CD4-positive, alpha-beta T cell (primary cell): ENCODE measurements at regions not wholly inside any gene's neighbourhood (a gene's known extent, or its start where the extent isn't known, plus 50 kb on each side); places are given as distances from the start of the nearest gene placed in this dataset.

Experiments
- ATAC-seq: fragments of 200-7000 bp; cut with Tn5 transposase; one replicate; pipeline ENCODE4 v1.10.0; 2022; ENCODE audit warnings: mild to moderate bottlenecking; ENCODE audit not compliant: poor library complexity
- CTCF ChIA-PET: fragments of 350-600 bp; sonication (Branson Sonifier 250); formaldehyde crosslinking; loops from one replicate; lab custom pipeline; 2021; ENCODE audit warnings: antibody characterized with exemption, inconsistent platforms; lab: Charles Lee
- POLR2A ChIA-PET: fragments of 350-600 bp; sonication (Branson Sonifier 250); formaldehyde crosslinking; loops from one replicate; lab custom pipeline; 2021; ENCODE audit warnings: antibody characterized with exemption, inconsistent platforms; lab: Charles Lee
- DNase-seq, 14 experiments: peaks; one replicate each; pipeline ENCODE4 v3.0.0-alpha.2; 2013 to 2020; ENCODE audit warnings: mixed read lengths in 2 of 14
- H3K27ac ChIP-seq, 2 donors: one replicate each; pipeline versions ENCODE4 v1.5.1 to v1.7.0; 2013; ENCODE audit warnings: low read length in 2 of 2, low read depth in 1 of 2, mild to moderate bottlenecking in 1 of 2
- H3K27me3 ChIP-seq, 2 experiments: 1 replicate in 1 of 2; 2 replicates in 1 of 2; pipeline versions ENCODE4 v1.6.1 to v1.7.0; 2013; ENCODE audit warnings: low read length in 2 of 2, control low read depth in 1 of 2, mild to moderate bottlenecking in 1 of 2, moderate library complexity in 1 of 2; ENCODE audit not compliant: insufficient read depth in 2 of 2, control insufficient read depth in 1 of 2
- H3K36me3 ChIP-seq: one replicate; pipeline ENCODE4 v1.6.1; 2013; ENCODE audit warnings: low read length, control low read depth; ENCODE audit not compliant: insufficient read depth
- H3K4me1 ChIP-seq: one replicate; pipeline ENCODE4 v1.6.1; 2013; ENCODE audit warnings: low read length, control low read depth; ENCODE audit not compliant: insufficient read depth
- H3K4me3 ChIP-seq: one replicate; pipeline ENCODE4 v1.5.1; 2013; ENCODE audit warnings: mild to moderate bottlenecking, low read length, moderate library complexity
- H3K9me3 ChIP-seq, 2 experiments: 1 replicate in 1 of 2; 2 replicates in 1 of 2; pipeline versions ENCODE4 v1.6.1 to v1.7.0; 2013; ENCODE audit warnings: low read length in 2 of 2, mild to moderate bottlenecking in 2 of 2, control low read depth in 1 of 2, moderate library complexity in 1 of 2; ENCODE audit not compliant: control insufficient read depth in 1 of 2, insufficient read depth in 1 of 2
- H3K27ac Mint-ChIP-seq: one replicate; pipeline ENCODE4 v1.8.0; 2020; ENCODE audit warnings: mixed read lengths
- H3K27me3 Mint-ChIP-seq: one replicate; pipeline ENCODE4 v1.8.0; 2021; ENCODE audit warnings: mixed read lengths
- H3K36me3 Mint-ChIP-seq: one replicate; pipeline ENCODE4 v1.8.0; 2021; ENCODE audit warnings: low read depth, mixed read lengths
- H3K4me1 Mint-ChIP-seq: one replicate; pipeline ENCODE4 v1.8.0; 2021; ENCODE audit warnings: low read depth, mixed read lengths
- H3K4me3 Mint-ChIP-seq: one replicate; pipeline ENCODE4 v1.8.0; 2020; ENCODE audit warnings: mild to moderate bottlenecking, mixed read lengths
- H3K9me3 Mint-ChIP-seq: one replicate; pipeline ENCODE4 v1.8.0; 2020; ENCODE audit warnings: mixed read lengths
- intact Hi-C, 2 experiments: fragments of 100-400 bp; cut with DNase I in 1 of 2; cut with micrococcal nuclease in 1 of 2; formaldehyde crosslinking; loops; one replicate each; pipeline versions ENCODE4 v1.15.1 to v1.9.0; 2023 to 2025; cut with DNase I, micrococcal nuclease
- TF ChIP-seq, protein P1 (sequence below): fragments of 200-600 bp; IDR thresholded peaks from one replicate; pipeline ENCODE4 v1.8.0; 2022; ENCODE audit warnings: antibody characterized with exemption, mild to moderate bottlenecking

DNA sequence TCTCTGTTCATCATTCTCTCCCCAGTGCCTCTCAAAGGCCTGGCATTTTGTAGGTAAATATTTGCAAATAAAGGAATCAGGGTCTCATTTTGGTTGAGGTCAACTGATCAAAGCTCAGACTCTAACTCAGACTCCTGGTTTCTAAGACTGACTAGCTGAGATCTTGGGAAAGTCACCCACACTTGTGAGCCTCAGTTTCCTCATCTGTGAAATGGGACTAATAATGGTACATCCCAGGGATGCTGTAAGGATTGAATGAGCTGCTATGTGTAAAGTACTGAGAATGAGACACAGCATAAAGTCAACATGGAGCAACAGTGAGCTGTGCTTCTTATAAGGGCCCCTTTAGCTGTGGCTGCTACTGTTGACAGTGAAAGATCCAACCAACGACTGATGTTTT is 70.6 kb upstream of the XYLT1 start:
- ATAC-seq, result no peak
- peaks cover 10% of the 10 kb centered on the region for H3K27me3 Mint-ChIP-seq
- H3K36me3 Mint-ChIP-seq, result no peaks in the 10 kb centered on the region
- H3K4me1 Mint-ChIP-seq, result no peaks in the 10 kb centered on the region
- Histone ChIP-seq H3K36me3 (no peaks in the 10 kb centered on the region), H3K27ac (no peak overlapping the region), H3K27me3 (peaks cover 0 to 4% of the 10 kb centered on the region in 2 experiments), H3K9me3 (no peaks in the 10 kb centered on the region), H3K4me3 (no peak overlapping the region), H3K4me1 (no peaks in the 10 kb centered on the region)
- DNase-seq, result no peak
- TF ChIP-seq, protein P1, sequence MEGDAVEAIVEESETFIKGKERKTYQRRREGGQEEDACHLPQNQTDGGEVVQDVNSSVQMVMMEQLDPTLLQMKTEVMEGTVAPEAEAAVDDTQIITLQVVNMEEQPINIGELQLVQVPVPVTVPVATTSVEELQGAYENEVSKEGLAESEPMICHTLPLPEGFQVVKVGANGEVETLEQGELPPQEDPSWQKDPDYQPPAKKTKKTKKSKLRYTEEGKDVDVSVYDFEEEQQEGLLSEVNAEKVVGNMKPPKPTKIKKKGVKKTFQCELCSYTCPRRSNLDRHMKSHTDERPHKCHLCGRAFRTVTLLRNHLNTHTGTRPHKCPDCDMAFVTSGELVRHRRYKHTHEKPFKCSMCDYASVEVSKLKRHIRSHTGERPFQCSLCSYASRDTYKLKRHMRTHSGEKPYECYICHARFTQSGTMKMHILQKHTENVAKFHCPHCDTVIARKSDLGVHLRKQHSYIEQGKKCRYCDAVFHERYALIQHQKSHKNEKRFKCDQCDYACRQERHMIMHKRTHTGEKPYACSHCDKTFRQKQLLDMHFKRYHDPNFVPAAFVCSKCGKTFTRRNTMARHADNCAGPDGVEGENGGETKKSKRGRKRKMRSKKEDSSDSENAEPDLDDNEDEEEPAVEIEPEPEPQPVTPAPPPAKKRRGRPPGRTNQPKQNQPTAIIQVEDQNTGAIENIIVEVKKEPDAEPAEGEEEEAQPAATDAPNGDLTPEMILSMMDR, result no peak
- POLR2A ChIA-PET, result no interaction called here
- H3K9me3 Mint-ChIP-seq, result no peaks in the 10 kb centered on the region
- CTCF ChIA-PET, result no interaction called here
- H3K27ac Mint-ChIP-seq, result no peak overlapping the region
- H3K4me3 Mint-ChIP-seq, result no peak overlapping the region
- intact Hi-C loops, result no loop called here

DNA sequence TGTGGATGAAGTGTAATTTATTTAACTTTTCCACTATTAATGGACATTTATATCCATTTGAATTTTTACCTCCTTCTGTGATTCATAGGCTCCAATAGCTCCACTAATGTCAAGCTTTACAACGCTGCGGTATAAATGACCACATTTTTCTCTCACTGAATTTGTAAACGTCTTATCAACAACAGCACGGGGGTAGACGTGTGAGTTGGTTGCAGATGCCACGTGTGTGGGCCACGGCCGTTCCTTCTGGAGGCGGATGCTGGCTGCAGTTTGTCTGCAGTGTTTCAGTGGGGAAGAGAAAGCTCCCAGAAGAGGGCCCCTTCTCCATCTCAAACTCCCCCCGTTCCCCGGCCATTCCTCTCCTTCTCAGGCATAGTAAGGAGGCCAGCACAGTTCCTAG is 68.2 kb upstream of the XYLT1 start:
- Mint-ChIP-seq H3K4me1 (no peaks in the 10 kb centered on the region), H3K9me3 (no peaks in the 10 kb centered on the region), H3K27ac (no peak overlapping the region), H3K4me3 (no peak overlapping the region), H3K27me3 (peaks cover 15% of the 10 kb centered on the region), H3K36me3 (no peaks in the 10 kb centered on the region)
- TF ChIP-seq, protein P1, result no peak
- no peaks in the 10 kb centered on the region for H3K36me3 ChIP-seq
- H3K27ac ChIP-seq, result no peak overlapping the region
- ChIA-PET POLR2A (no interaction called here), CTCF (no interaction called here)
- no peak for DNase-seq
- ATAC-seq, result no peak
- intact Hi-C loops, result loop anchor here in 1 of 2 experiments (10.0 kb wide), 1 partner anchor 54 kb away; no protein-coding TSS in a partner anchor
- no peaks in the 10 kb centered on the region for H3K9me3 ChIP-seq
- H3K4me3 ChIP-seq, result no peak overlapping the region
- peaks cover 0 to 4% of the 10 kb centered on the region in 2 experiments for H3K27me3 ChIP-seq
- H3K4me1 ChIP-seq, result no peaks in the 10 kb centered on the region

DNA sequence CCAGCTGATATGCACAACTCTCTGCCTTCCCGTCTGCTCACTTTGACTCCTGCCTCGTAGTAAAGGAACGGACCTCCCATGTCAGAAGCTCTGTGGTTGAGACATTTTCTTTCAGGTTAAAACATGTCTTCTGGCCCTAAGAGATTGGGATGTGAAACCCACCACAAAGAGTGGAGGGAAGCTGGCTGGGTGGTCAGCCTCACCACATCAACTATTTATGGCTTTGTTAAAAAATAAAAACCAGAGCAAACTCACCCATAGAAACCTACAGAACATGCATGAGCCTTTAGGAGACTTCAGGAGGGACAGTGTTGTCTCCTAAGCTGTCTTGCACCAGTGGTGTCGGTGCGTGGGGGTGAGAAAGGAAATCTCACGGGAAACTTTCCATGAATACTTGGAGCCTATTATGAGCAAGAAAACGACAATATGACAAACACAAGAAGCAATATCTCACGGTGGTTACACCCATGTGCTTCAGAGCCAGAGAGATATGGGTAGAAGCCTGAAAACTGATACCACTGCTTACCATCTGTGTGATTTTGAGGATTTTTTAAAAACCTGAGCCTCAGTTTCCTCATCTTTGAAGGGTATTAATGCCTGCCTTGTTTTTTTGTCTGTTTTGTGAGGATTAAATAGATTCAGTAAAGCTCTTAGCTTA is 61.7 kb upstream of the XYLT1 start:
- Histone ChIP-seq H3K9me3 (no peaks in the 10 kb centered on the region), H3K4me3 (no peak overlapping the region), H3K27ac (no peak overlapping the region), H3K36me3 (no peaks in the 10 kb centered on the region), H3K4me1 (peaks cover 13% of the 10 kb centered on the region), H3K27me3 (no peaks in the 10 kb centered on the region)
- TF ChIP-seq, protein P1, result no peak
- peaks cover 5% of the 10 kb centered on the region for H3K27me3 Mint-ChIP-seq
- no peaks in the 10 kb centered on the region for H3K36me3 Mint-ChIP-seq
- H3K9me3 Mint-ChIP-seq, result no peaks in the 10 kb centered on the region
- no peak overlapping the region for H3K27ac Mint-ChIP-seq
- ChIA-PET CTCF (interaction anchor here (0.6 kb wide), 1 partner anchor 350 kb away, joined by 3 read pairs; no protein-coding TSS in a partner anchor), POLR2A (no interaction called here)
- intact Hi-C loops, result loop anchor here in 1 of 2 experiments (10.0 kb wide), 1 partner anchor 48 kb away; no protein-coding TSS in a partner anchor
- peaks cover 14% of the 10 kb centered on the region for H3K4me1 Mint-ChIP-seq
- no peak for ATAC-seq
- peak overlapping the region; percentile 36 for H3K4me3 Mint-ChIP-seq
- DNase-seq, result no peak
